GM12875 (cell line): ENCODE measurements at regions not wholly inside any gene's neighbourhood (a gene's known extent, or its start where the extent isn't known, plus 50 kb on each side); places are given as distances from the start of the nearest gene placed in this dataset.

ENCODE experiments used
- H3K4me3 ChIP-seq: one replicate; pipeline ENCODE4 v1.5.1; 2011; ENCODE audit warnings: low read depth, low read length, control low read depth
- TF ChIP-seq, protein P1 (sequence below): IDR thresholded peaks from 2 replicates; pipeline ENCODE4 v1.5.1; 2011; ENCODE audit warnings: low read depth, mild to moderate bottlenecking, control low read depth, inconsistent platforms, low read length, moderate library complexity, borderline replicate concordance; ENCODE audit not compliant: insufficient read depth

DNA sequence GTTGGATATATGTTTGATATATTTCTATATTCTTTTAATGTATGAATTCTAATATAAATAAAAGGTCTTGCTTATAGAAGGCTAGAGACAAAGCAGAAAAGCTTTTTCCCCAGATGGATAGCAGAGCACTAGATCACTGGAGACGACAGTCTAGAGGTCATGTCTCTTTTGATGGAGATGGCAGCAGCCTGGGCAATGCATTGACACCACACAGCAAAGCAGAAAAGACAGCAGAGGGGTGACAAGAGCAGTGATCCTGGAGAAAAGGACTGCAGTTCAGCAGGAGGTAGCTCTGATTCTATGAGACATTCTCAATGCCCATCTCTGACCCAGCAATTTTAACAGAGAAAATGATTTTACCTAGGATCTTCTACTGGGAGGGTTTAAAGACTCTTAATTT is 210.6 kb downstream of the DTHD1 start:
- no peak overlapping the region for H3K4me3 ChIP-seq
- TF ChIP-seq, protein P1, sequence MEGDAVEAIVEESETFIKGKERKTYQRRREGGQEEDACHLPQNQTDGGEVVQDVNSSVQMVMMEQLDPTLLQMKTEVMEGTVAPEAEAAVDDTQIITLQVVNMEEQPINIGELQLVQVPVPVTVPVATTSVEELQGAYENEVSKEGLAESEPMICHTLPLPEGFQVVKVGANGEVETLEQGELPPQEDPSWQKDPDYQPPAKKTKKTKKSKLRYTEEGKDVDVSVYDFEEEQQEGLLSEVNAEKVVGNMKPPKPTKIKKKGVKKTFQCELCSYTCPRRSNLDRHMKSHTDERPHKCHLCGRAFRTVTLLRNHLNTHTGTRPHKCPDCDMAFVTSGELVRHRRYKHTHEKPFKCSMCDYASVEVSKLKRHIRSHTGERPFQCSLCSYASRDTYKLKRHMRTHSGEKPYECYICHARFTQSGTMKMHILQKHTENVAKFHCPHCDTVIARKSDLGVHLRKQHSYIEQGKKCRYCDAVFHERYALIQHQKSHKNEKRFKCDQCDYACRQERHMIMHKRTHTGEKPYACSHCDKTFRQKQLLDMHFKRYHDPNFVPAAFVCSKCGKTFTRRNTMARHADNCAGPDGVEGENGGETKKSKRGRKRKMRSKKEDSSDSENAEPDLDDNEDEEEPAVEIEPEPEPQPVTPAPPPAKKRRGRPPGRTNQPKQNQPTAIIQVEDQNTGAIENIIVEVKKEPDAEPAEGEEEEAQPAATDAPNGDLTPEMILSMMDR: no peak

DNA sequence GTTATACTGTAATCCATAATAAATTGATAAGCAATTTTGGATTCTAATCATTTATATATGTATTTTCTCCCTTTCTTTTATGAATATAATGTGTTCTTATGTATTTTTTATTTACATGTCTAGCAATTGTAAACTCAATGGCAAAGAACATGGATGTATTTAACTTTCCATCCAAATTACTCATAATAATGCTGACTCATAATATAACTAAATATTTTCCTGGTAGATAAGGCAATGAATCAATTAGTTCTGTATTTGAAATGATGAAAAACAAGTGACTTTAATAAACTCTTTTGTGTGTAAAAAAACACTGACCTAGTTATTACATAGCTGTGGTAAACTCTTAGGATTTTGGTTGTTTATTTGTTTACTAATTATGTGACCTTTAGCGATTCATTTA is 211.2 kb downstream of the DTHD1 start:
- TF ChIP-seq, protein P1: no peak
- H3K4me3 ChIP-seq: no peak overlapping the region

DNA sequence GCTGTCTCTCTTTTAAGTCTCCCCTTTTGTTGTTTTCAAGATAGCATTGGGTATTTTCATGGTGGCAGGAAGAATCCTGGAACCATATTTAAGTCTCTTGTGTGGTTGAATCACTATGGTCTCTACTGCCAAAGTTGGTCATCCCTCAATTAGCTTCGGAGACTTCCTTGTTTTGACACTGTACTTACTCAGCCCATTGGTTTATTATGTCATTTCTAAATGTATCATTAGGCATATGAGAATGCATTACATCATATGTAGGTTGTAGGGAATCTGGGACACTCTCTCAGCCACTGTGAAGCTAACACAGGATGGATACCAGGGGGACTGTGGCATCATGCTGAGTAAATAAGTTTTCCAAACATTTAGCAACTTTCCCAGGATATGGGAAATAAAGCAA is 211.8 kb downstream of the DTHD1 start:
- TF ChIP-seq, protein P1: no peak
- no peak overlapping the region for H3K4me3 ChIP-seq

DNA sequence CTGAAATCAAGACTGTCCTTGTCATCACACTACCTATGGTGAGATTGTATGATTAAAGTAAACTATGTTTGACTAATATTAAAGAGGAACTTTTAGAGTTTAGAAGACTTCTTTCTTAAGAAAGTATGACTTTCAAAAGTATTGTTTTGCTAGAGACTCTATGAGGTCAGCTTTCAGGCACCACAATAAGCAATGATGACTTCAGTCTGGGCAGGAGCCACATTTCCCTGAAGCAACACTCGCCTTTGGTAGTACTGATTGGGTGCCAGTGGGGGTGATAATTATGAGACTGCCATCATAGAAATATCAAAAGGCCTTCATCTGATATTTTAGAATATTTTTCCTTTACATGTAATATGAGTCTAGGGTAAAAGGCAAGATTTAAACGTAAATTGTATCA is 212.6 kb downstream of the DTHD1 start:
- TF ChIP-seq, protein P1: no peak
- H3K4me3 ChIP-seq: no peak overlapping the region

GRCh38 chr4:36494747-36495146 is 213.3 kb downstream of the DTHD1 start:
- no peak overlapping the region for H3K4me3 ChIP-seq

DNA sequence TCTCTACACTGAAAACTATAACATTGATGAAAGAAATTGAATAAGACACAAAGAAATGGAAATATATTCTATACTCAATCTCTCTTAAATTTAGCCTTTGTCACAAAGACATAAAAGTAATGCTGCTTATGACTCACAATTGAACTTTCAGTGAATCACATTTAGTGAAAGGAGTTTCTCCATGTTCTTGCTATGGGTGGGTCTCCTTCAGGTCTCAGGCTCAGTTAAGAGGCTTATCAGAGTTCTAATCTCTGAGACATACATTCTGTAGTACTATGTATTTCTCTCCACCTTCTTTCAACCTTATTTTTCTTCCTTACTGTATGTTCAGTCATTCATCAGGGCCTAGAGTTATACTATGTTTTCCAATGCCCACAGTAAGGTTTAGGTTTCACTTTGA is 220.9 kb downstream of the DTHD1 start:
- TF ChIP-seq, protein P1: no peak
- H3K4me3 ChIP-seq: no peak overlapping the region

More at GRCh38 chr4:36494747-36495146, 213.3 kb downstream of the DTHD1 start:
- TF ChIP-seq, protein P1: no peak

GRCh38 chr4:36508394-36508793 is 227.0 kb downstream of the DTHD1 start:
- no peak overlapping the region for H3K4me3 ChIP-seq
- TF ChIP-seq, protein P1: no peak
